GM19467 (cell line): ENCODE measurements at regions not wholly inside any gene's neighbourhood (a gene's known extent, or its start where the extent isn't known, plus 50 kb on each side); places are given as distances from the start of the nearest gene placed in this dataset.
"Not testable (repeated sequence)": the region's sequence is repeated elsewhere in the genome, so short reads cannot be mapped to it uniquely, and the experiment has no call there.

Source experiments
- ATAC-seq: cut with Tn5 transposase; IDR thresholded peaks from one replicate; pipeline ENCODE4 v1.9.1; 2021; ENCODE audit warnings: mild to moderate bottlenecking, moderate library complexity; ENCODE audit not compliant: unreplicated experiment

GRCh38 chr6:11486959-11487358 lies 50.6 kb upstream of the TMEM170B start:
- ATAC-seq = no peak

GRCh38 chr6:11486486-11486885 lies 51.1 kb upstream of the TMEM170B start:
- ATAC-seq = no peak

GRCh38 chr6:11486051-11486450 lies 51.5 kb upstream of the TMEM170B start:
- ATAC-seq = no peak

- ATAC-seq = no peak
Observed at GRCh38 chr6:11485271-11485670, 52.3 kb upstream of the TMEM170B start.

- no peak for ATAC-seq
Observed at GRCh38 chr6:11484441-11484840, 53.1 kb upstream of the TMEM170B start.

GRCh38 chr6:11482616-11483015 lies 54.9 kb upstream of the TMEM170B start:
- no peak for ATAC-seq

GRCh38 chr6:11480541-11480940 lies 57.0 kb upstream of the TMEM170B start:
- no peak for ATAC-seq

- no peak for ATAC-seq
Observed at GRCh38 chr6:11479296-11479695, 58.3 kb upstream of the TMEM170B start.

GRCh38 chr6:11478586-11478985 lies 59.0 kb upstream of the TMEM170B start:
- ATAC-seq = no peak

- no peak for ATAC-seq
Observed at GRCh38 chr6:11475016-11475415, 62.5 kb upstream of the TMEM170B start.

- ATAC-seq = no peak
Observed at GRCh38 chr6:11473008-11473740, 64.4 kb upstream of the TMEM170B start.

GRCh38 chr6:11471261-11471660 lies 66.3 kb upstream of the TMEM170B start:
- no peak for ATAC-seq

- ATAC-seq = no peak
Observed at GRCh38 chr6:11469684-11470083, 67.9 kb upstream of the TMEM170B start.

- not testable (repeated sequence) for ATAC-seq
Observed at GRCh38 chr6:11468271-11468670, 69.3 kb upstream of the TMEM170B start.

GRCh38 chr6:11467364-11467763 lies 70.2 kb upstream of the TMEM170B start:
- ATAC-seq = peak; percentile 69

- no peak for ATAC-seq
Observed at GRCh38 chr6:11463398-11463780, 74.2 kb upstream of the TMEM170B start.

GRCh38 chr6:11462742-11463397 lies 74.7 kb upstream of the TMEM170B start:
- ATAC-seq = no peak

- peak; percentile 54 for ATAC-seq
Observed at GRCh38 chr6:11460837-11461661, 76.5 kb upstream of the TMEM170B start.

GRCh38 chr6:11460001-11460668 lies 77.4 kb upstream of the TMEM170B start:
- ATAC-seq = peak; percentile 48

GRCh38 chr6:11459079-11459610 lies 78.4 kb upstream of the TMEM170B start:
- peak; percentile 49 for ATAC-seq

GRCh38 chr6:11458509-11458908 lies 79.0 kb upstream of the TMEM170B start:
- no peak for ATAC-seq
